Brain microvascular endothelial cell (primary cell): ENCODE measurements at regions not wholly inside any gene's neighbourhood (a gene's known extent, or its start where the extent isn't known, plus 50 kb on each side); places are given as distances from the start of the nearest gene placed in this dataset.

Source experiments
- DNase-seq: peaks from one replicate; pipeline ENCODE4 v3.0.0-alpha.2; 2020
- H3K27ac ChIP-seq: fragments of 250-450 bp; sonication (Bioruptor Pico); 2 replicates; pipeline ENCODE4 v1.5.1; 2020; ENCODE audit warnings: mild to moderate bottlenecking, moderate library complexity
- H3K27me3 ChIP-seq: fragments of 250-450 bp; sonication (Bioruptor Pico); replicated peaks from 2 replicates; pipeline ENCODE4 v1.5.1; 2020; ENCODE audit warnings: mild to moderate bottlenecking
- H3K36me3 ChIP-seq: fragments of 250-450 bp; sonication (Bioruptor Pico); replicated peaks from 2 replicates; pipeline ENCODE4 v1.5.1; 2020; ENCODE audit warnings: mild to moderate bottlenecking
- H3K4me3 ChIP-seq: 2 replicates; pipeline ENCODE4 v1.5.1; 2011; ENCODE audit warnings: low read depth, mild to moderate bottlenecking, control low read depth, low read length, moderate library complexity
- CTCF ChIP-seq: IDR thresholded peaks from 2 replicates; pipeline ENCODE4 v1.5.1; 2011; ENCODE audit warnings: low read depth, mild to moderate bottlenecking, moderate library complexity, low read length, control low read depth, inconsistent platforms; ENCODE audit errors: missing control alignments
- in situ Hi-C: cut with HindIII; loops from 2 replicates; pipeline ENCODE4 v1.10.0; 2017; ENCODE audit warnings: low sequenced_read_pairs, low pct_ligation_motif_present

DNA sequence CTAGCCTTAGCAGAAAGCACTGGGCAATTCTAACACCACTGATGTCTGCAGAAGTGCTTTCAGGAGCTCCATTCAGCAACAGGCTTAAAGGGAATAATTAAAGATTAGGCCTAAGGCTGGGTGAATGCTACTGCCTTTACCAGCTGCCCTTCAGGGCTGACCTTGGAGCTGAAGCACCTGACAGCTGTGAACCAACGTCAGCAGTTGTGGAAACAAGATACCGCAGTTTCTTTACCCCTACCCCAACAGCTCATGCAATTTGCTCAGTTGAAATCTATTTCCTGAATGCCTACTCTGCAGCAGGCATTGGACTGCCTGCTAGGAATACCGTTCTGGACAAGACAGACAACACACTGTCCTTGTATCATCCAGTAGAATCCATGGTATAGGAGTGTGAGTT lies 51.5 kb upstream of the ADTRP start:
- H3K27me3 ChIP-seq: no peaks in the 10 kb centered on the region
- no peak for DNase-seq
- no peak for TF ChIP-seq CTCF
- no peaks in the 10 kb centered on the region for H3K36me3 ChIP-seq
- H3K4me3 ChIP-seq: no peak overlapping the region
- H3K27ac ChIP-seq: no peak overlapping the region
- in situ Hi-C loops: no loop called here

DNA sequence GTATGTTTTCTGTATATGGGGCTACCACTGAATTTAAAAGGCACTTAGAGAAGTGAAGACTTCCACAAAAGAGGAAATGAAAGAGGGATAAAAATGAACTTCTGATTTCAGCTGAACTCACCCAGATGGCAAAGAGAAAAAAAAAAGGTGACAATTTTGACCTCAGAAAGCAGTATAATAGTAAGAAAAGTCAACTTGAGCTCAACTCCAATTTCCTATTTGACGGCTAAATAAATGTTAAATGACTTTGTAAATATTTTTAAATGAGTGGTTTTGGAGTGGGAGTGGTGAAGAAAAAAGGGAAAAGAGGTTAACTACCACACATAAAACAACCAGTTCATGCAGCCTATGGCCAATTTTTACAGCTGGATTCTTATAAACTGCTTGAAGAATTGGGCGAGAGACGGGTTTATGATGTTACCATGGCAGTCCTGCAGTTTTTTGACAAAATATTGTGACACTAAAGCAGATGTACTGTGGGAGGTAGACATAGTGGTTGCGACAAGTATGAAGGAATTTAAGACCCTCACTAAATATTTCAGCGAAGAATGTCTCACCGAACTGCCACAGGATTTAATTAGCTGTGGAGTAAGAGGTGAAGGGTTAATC lies 49.8 kb upstream of the ADTRP start:
- no peak overlapping the region for H3K4me3 ChIP-seq
- no peaks in the 10 kb centered on the region for H3K36me3 ChIP-seq
- no peak for DNase-seq
- H3K27me3 ChIP-seq: no peaks in the 10 kb centered on the region
- in situ Hi-C loops: no loop called here
- no peak for TF ChIP-seq CTCF
- no peak overlapping the region for H3K27ac ChIP-seq
